Transverse colon (tissue), 4 donors: ENCODE measurements at regions not wholly inside any gene's neighbourhood (a gene's known extent, or its start where the extent isn't known, plus 50 kb on each side); places are given as distances from the start of the nearest gene placed in this dataset.

ENCODE experiments used
- DNase-seq: peaks from one replicate; pipeline ENCODE4 v3.0.0-alpha.2; 2019
- H3K27ac ChIP-seq, 4 donors: fragments of 200-600 bp; sonication (generic); 2 replicates each; pipeline ENCODE4 v1.5.1; 2016 to 2018; ENCODE audit warnings: inconsistent platforms in 4 of 4
- H3K27me3 ChIP-seq: fragments of 200-600 bp; sonication (generic); 2 replicates; pipeline ENCODE4 v1.5.1; 2017; ENCODE audit warnings: inconsistent platforms
- H3K36me3 ChIP-seq, 4 donors: fragments of 200-600 bp; sonication (generic); 2 replicates each; pipeline ENCODE4 v1.5.1; 2017 to 2019; ENCODE audit warnings: inconsistent platforms in 4 of 4
- H3K4me1 ChIP-seq, 4 donors: fragments of 200-600 bp; sonication (generic); 2 replicates each; pipeline ENCODE4 v1.5.1; 2017 to 2020; ENCODE audit warnings: inconsistent platforms in 4 of 4
- H3K4me3 ChIP-seq, 4 donors: fragments of 200-600 bp; sonication (generic); 1 replicate in 1 of 4; 2 replicates in 3 of 4; pipeline versions ENCODE4 v1.5.1 to v1.6.1; 2017 to 2019; ENCODE audit warnings: inconsistent platforms in 4 of 4
- H3K9me3 ChIP-seq, 2 donors: fragments of 200-600 bp; sonication (generic); 2 replicates each; pipeline ENCODE4 v1.5.1; 2017 to 2019; ENCODE audit warnings: inconsistent platforms in 2 of 2
- CTCF ChIP-seq, 5 experiments: fragments of 200-600 bp in 3 of 5; fragments of 450-650 bp in 2 of 5; sonication (generic) in 3 of 5; IDR thresholded peaks; 1 replicate in 2 of 5; 2 replicates in 3 of 5; pipeline ENCODE4 v1.5.1; 2016 to 2017; ENCODE audit warnings: antibody characterized with exemption in 5 of 5, inconsistent platforms in 3 of 5, mild to moderate bottlenecking in 2 of 5, moderate library complexity in 1 of 5
- EP300 ChIP-seq: sonication (generic); formaldehyde crosslinking; IDR thresholded peaks from one replicate; pipeline ENCODE4 v1.6.1; 2017; ENCODE audit warnings: antibody characterized with exemption, low read depth
- POLR2A ChIP-seq: fragments of 450-650 bp; IDR thresholded peaks from one replicate; pipeline ENCODE4 v1.6.1; 2016; ENCODE audit warnings: antibody characterized with exemption, mild to moderate bottlenecking, moderate library complexity
- POLR2AphosphoS5 ChIP-seq, 3 donors: sonication (generic); formaldehyde crosslinking; IDR thresholded peaks; one replicate each; pipeline ENCODE4 v1.6.1; 2016; ENCODE audit warnings: antibody characterized with exemption in 3 of 3
- WGBS, 2 donors: methylation state at CpG; one replicate each; pipeline ENCODE4 v1.1.5; 2018; ENCODE audit warnings: low coverage in 1 of 2; 5-methylcytosine and 5-hydroxymethylcytosine counted together
- in situ Hi-C, 4 donors: fragments of 200-750 bp; cut with MboI; loops; one replicate each; pipeline versions ENCODE4 v1.15.0 to v1.15.1; 2017; ENCODE audit warnings: low sequenced_read_pairs in 3 of 4, low pct_ligation_motif_present in 1 of 4, low pct_unique_long_range_greater_than_20kb in 1 of 4
- intact Hi-C: fragments of 100-400 bp; cut with DNase I; formaldehyde crosslinking; loops from one replicate; pipeline ENCODE4 v1.15.1; 2023; ENCODE audit warnings: low total_unique reads

- in situ Hi-C loops (no loop called here), intact Hi-C loops (no loop called here)
- WGBS, 2 donors = 47 to 52% methylated on average over 4 of the region's 4 CpGs
- peaks cover 0 to under 1% of the 10 kb centered on the region in 2 donors for H3K9me3 ChIP-seq
- TF ChIP-seq POLR2A = no peak
- no peak for TF ChIP-seq EP300
- no peak for TF ChIP-seq POLR2AphosphoS5 (IDR thresholded peaks at IDR 0.05)
- no peak for TF ChIP-seq CTCF (IDR thresholded peaks at IDR 0.05)
- H3K4me3 ChIP-seq = no peak overlapping the region
- no peaks in the 10 kb centered on the region for H3K36me3 ChIP-seq
- no peak for DNase-seq
- H3K4me1 ChIP-seq = no peaks in the 10 kb centered on the region
- no peak overlapping the region for H3K27ac ChIP-seq
- H3K27me3 ChIP-seq = no peaks in the 10 kb centered on the region
Measured at GRCh38 chr3:82044930-82045705, 283.7 kb upstream of the GBE1 start.

GRCh38 chr3:82038556-82038955, 277.1 kb upstream of the GBE1 start:
- no peaks in the 10 kb centered on the region for H3K36me3 ChIP-seq
- H3K4me1 ChIP-seq = no peaks in the 10 kb centered on the region
- intact Hi-C loops = no loop called here
- H3K4me3 ChIP-seq = no peak overlapping the region
- in situ Hi-C loops = no loop called here
- no peak for DNase-seq
- no peak overlapping the region for H3K27ac ChIP-seq
- TF ChIP-seq EP300 = no peak
- no peak for TF ChIP-seq CTCF (IDR thresholded peaks at IDR 0.05)
- no peak for TF ChIP-seq POLR2A
- no peak for TF ChIP-seq POLR2AphosphoS5 (IDR thresholded peaks at IDR 0.05)
- H3K27me3 ChIP-seq = no peaks in the 10 kb centered on the region
- H3K9me3 ChIP-seq = peaks cover 0 to 5% of the 10 kb centered on the region in 2 donors
- 50 to 63% methylated on average over 1 of the region's 1 CpG for WGBS, 2 donors

- in situ Hi-C loops = no loop called here
- H3K27ac ChIP-seq = no peak overlapping the region
Measured at GRCh38 chr3:82033186-82033585, 271.7 kb upstream of the GBE1 start.

GRCh38 chr3:82031596-82031995, 270.2 kb upstream of the GBE1 start:
- Histone ChIP-seq H3K36me3 (no peaks in the 10 kb centered on the region), H3K4me1 (no peaks in the 10 kb centered on the region), H3K27me3 (no peaks in the 10 kb centered on the region), H3K9me3 (no peaks in the 10 kb centered on the region), H3K4me3 (no peak overlapping the region), H3K27ac (no peak overlapping the region)
- TF ChIP-seq POLR2A = no peak
- TF ChIP-seq POLR2AphosphoS5 (IDR thresholded peaks at IDR 0.05) = no peak
- no peak for TF ChIP-seq EP300
- TF ChIP-seq CTCF (IDR thresholded peaks at IDR 0.05) = no peak
- in situ Hi-C loops = no loop called here
- DNase-seq = no peak
- intact Hi-C loops = no loop called here

More at GRCh38 chr3:82033186-82033585, 271.7 kb upstream of the GBE1 start:
- H3K4me3 ChIP-seq = no peak overlapping the region
- intact Hi-C loops = no loop called here
- H3K9me3 ChIP-seq = no peaks in the 10 kb centered on the region
- TF ChIP-seq POLR2A (no peak), EP300 (no peak), CTCF (IDR thresholded peaks at IDR 0.05) (no peak), POLR2AphosphoS5 (IDR thresholded peaks at IDR 0.05) (no peak)
- 75 to 88% methylated on average over 4 of the region's 4 CpGs for WGBS, 2 donors
- no peaks in the 10 kb centered on the region for H3K4me1 ChIP-seq
- H3K27me3 ChIP-seq = no peaks in the 10 kb centered on the region
- DNase-seq = no peak
- H3K36me3 ChIP-seq = no peaks in the 10 kb centered on the region
